Esophagus muscularis mucosa (tissue), 3 donors: ENCODE measurements at regions not wholly inside any gene's neighbourhood (a gene's known extent, or its start where the extent isn't known, plus 50 kb on each side); places are given as distances from the start of the nearest gene placed in this dataset.

ENCODE experiments used
- CTCF ChIP-seq, 3 experiments: fragments of 200-600 bp in 2 of 3; fragments of 450-650 bp in 1 of 3; sonication (generic) in 2 of 3; IDR thresholded peaks; one replicate each; pipeline ENCODE4 v1.5.1; 2017 to 2019; ENCODE audit warnings: antibody characterized with exemption in 3 of 3, mild to moderate bottlenecking in 2 of 3, moderate library complexity in 1 of 3
- POLR2A ChIP-seq: fragments of 450-650 bp; IDR thresholded peaks from one replicate; pipeline ENCODE4 v1.6.1; 2017; ENCODE audit warnings: antibody characterized with exemption, moderate library complexity, mild to moderate bottlenecking, low read depth

- TF ChIP-seq CTCF (IDR thresholded peaks at IDR 0.05) (no peak), POLR2A (no peak)
Observed at GRCh38 chr19:31103228-31103627, 246.0 kb downstream of the TSHZ3 start.
